HCEC 1CT (cell line): ENCODE measurements at regions not wholly inside any gene's neighbourhood (a gene's known extent, or its start where the extent isn't known, plus 50 kb on each side); places are given as distances from the start of the nearest gene placed in this dataset.

ENCODE experiments used
- DNase-seq: peaks from one replicate; pipeline ENCODE4 v3.0.0-alpha.2; 2017

DNA sequence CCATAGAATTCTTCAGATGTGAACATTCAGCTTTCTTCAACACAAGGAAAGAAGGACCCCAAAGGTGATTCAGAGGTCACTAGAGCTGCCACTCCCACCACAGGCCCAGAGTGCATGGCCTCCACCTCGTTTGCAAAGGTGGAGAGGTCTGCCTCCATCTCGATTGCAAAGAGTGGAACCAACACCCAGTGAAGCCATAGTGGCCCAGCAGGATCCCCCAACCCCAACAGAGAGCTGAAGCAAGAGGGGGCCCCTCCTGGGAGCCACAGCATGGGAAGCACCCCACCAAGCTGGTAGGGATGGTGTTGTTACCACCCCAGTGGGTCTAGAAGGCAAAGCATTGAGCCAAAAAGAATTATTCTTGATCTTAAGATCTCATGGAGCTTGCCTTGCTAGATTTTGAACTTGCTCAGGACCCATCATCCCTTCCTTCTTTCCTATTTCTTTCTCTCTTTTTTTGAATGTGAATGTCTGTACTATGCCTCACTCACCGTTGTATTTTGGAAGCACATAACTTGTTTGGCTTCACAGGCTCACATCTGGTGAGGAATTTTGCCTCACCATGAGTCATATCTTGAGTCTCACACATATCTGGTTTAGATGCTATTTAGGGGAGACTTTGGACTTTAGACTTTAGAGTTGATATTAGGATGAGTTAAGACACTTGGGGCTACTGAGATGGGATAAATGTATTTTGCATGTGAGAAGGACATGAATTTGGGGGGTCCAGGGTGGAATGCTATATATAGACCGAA lies 119.2 kb downstream of the ANKRD60 start:
- peak; percentile 2 for DNase-seq

DNA sequence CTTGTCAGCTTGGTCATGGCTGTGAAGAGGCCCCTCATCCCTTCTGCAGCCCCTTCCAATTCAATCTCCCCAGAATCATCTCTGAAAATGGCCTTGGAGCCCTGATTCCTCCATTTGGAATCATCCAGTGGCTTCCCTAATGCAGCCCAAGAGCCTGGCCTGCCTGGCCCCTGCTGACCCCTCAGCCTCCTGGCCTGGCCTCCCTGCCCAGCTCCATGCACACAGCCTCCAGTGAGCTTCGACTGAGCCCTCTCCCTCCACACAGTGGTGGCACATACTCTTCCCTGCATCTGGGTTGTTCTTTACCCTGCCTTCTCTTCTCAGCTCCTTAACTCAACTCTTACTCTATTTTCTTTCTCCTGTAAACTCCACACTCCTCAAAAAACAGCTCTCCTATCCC lies 120.9 kb downstream of the ANKRD60 start:
- no peak for DNase-seq

DNA sequence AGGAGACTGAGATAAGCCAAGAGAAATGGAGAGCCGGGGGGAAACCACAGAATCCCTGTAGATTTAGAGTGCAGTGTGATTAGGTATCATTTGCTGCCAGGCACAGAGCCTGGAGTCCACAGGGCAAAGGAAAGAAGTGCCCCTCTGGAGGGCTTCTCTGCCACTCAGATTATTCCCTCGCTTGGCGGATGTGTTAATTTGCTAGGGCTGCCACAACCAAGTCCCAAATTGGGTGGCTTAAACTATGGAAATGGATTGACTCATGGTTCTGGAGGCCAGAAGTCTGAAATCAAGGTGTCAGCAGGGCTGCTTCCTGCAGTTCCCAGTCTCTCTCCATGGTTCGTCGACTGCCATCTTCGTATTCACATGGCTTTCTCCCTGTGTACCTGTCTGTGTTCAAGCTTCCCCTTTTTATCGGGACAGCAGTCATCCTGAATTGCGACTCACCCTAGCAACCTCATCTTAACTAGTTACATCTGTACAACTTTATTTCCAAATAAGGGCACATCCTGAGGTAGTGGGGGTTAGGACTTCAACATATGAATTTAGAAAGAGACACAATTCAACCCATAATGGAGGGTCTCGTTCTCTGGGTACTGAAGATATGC lies 122.2 kb downstream of the ANKRD60 start:
- no peak for DNase-seq

- no peak for DNase-seq
Measured at GRCh38 chr20:58103961-58104360, 124.5 kb downstream of the ANKRD60 start.

DNA sequence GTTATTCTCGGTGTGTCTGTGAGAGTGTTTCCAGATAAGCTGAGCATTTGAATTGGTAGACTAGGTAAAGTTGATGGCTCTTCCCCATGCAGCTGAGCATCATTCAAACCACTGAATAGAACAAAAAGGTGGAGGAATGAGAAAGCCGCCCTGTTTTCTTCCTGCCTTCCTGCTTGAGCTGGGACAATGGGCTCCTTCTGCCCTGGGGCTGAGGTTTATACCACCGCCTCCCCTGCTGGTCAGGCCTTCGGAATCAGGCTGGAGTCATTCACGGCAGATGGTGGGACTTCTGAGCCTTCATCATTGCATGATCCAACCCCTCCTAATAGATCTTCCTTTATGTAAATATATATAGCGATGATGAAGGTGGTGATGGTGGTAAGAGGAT lies 124.9 kb downstream of the ANKRD60 start:
- DNase-seq = no peak

- no peak for DNase-seq
Measured at GRCh38 chr20:58102744-58103516, 125.5 kb downstream of the ANKRD60 start.

DNA sequence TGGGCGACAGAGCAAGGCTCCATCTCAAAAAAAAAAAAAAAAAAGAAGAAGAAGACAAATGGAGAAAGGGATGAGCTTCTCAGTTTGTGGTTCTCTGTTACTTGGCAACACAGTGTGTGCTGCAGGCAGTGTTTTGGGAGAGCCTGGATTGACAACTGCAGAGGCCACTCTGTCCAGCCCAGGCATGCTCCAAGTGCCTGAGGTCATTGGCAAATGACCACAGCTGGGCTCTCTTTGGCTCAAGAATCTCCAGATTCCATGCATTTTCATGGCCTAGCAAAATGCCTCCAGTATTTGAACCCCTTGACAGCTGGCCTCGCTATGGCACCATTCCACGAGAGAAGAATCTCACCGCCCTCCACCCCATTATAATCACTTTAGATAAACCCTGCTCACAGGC lies 126.2 kb downstream of the ANKRD60 start:
- DNase-seq = no peak

DNA sequence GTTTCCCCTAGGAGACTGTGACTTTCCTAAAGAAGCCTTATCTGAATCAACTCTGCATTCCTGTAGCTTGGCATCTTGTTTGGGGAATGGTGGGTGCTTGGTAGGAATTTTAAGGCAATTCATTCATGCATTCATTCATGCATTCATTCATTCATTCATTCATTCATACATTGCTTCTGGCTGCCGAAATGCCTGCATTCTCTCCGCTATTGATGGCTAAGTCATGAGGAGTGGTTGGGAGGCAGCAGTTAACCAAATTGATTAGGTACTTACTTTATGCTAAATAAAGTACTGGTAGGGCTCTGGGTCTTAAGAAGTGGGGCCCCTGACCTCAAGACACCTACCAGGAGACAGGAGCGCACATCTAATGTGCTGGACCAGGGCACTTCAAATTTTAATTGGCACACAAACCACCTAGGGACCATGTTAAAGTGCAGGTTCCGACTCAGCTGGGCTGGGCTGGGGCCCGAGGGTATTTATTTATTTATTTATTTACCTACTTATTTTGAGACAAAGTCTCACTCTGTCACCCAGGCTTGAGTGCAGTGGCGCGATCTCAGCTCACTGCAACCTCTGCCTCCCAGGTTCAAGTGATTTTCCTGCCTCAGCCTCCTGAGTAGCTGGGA lies 127.6 kb downstream of the ANKRD60 start:
- DNase-seq = no peak

DNA sequence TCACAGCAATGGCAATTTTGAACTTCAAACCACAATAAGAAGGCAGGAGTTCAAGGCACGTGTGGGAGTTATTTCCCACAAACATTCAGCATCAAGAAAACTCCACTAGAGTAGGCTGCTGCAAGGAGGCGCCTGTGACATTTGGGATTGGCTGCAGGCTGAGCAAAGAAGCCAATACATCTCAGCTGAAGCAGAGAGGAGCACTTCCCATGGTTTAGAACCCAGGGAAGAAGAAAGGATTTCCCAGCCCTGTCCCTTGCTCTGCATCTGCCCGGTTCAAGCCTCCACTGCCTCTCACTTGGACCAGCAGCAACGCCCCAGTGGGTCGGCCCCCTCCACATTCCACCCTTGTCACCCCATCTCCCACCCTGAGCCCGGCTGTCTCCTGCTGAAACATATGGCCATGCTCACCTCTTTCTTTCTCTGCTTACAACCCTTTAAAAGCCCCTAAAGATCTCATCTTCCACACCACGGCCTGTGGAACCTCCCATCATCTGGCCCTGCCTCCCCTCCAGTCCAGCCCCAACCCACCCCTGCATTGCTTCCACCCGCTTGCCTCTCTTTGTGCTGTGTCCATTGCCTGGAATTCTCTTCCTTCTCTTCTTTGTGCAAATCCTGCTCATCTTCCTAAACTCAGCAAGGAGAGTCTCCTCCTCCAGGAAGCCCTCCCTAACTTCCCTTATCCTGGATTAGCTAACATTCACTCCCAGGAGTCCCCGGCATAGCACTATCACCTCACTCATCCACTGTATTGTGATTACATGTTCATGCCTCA lies 128.3 kb downstream of the ANKRD60 start:
- DNase-seq = no peak

DNA sequence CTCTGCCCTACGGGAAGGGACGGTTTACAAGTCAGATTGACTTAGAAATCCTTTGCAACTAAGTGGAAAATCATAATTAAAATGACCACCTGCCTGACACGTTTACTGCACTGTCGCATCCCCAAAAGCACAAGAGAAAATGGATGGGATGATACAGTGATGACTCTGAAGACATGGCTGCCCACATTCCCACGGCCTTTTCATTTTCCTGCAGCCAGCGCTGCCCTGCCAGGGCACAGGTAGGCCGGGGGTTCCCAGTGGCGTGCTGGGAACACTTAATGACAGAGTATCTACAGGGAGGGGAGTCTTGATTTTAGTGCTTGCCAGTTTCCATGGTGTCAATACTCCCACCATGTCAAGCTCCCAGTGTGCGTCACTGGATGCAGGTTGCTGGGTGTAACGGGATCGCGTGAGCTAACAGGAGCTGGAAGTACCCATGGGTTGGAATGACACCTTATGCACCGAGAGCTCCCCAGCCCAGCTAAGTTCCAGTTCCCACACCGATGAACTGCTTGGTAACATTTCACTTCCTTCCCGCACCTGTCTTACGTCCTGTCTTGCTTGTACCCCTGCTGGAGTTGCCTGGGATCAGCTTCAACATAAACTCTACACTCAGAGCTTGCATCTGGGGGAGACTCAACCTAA lies 129.0 kb downstream of the ANKRD60 start:
- no peak for DNase-seq

- no peak for DNase-seq
Measured at GRCh38 chr20:58098571-58098970, 129.9 kb downstream of the ANKRD60 start.

- no peak for DNase-seq
Measured at GRCh38 chr20:58097943-58098342, 130.5 kb downstream of the ANKRD60 start.

DNA sequence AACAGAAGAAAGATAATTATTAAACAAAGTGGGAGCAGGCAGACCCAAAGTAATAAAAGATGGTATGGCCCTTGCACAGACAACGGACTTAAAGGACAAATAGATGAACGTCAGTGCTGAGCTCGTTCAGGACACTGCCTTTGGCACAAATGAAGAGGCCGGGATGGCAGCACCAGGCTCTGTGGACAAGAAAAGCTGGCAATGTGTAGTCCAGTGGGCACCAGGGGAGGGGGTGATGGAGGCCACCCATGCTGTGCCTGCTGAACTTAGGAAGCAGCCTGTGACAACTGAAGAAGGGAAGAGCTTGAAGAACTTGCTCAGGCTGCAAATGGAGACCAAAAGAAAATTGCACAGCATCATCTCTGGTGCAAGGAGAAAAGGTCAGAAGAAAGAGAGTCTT lies 131.0 kb downstream of the ANKRD60 start:
- no peak for DNase-seq

DNA sequence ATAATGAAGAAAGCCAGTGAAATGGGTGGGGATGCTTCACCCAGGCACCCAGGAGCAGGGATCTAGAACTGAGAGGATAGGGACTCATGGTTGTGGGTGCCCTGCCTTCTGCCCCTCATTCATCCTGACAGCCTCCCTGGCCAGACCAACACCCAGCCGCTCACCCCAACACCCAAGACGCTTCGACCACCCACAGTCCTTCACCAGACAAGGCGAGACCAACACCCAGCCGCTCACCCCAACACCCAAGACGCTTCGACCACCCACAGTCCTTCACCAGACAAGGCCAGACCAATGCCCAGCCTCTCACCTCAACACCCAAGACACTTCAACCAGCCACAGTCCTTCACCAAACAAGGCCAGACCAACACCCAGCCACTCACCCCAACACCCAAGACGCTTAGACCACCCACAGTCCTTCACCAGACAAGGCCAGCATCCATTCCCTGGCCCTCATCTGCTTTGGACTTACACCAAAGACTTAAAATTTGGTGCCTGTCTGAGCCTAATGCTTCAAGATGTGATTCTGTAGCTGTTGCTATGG lies 131.5 kb downstream of the ANKRD60 start:
- no peak for DNase-seq

- no peak for DNase-seq
Measured at GRCh38 chr20:58094698-58095097, 133.8 kb downstream of the ANKRD60 start.

DNA sequence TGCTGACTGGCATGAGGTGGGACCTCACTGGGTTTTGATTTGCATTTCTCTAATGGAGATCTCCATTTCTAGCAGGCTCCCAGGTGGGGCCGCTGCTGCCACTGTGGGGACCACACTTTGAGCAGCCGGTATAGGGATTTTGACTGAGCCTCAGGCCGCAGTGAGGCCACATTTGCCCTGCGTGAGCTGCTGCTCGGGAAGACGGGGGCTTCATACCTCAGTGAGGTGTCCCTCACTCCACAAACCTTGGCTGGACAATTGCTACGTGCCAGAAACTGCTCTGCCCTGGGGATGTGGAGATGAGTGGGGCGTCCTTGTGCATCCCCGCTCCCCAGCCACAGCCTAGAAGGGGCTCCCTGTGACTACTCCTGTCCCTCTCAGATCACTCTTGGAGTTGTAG lies 134.3 kb downstream of the ANKRD60 start:
- DNase-seq = no peak

DNA sequence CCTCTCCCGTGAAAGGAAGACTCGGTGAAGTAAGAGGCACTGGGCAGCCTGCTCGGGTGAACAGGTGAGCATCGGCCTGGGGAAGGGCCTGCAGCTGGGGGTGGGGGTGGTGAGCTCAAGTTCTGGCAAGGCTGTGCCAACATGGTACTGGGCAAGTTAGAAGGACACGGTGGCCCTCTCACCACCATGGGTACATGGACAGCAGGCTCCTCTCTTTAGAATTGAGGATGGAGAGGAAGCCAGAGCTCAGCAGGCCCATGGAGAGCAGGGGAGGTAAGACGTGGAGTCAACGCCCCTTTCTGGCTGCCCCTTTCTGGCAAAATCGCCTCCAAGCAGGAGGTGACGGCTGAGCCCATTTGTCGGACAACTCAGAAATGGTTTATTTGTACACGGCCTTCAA lies 135.6 kb downstream of the ANKRD60 start:
- no peak for DNase-seq

DNA sequence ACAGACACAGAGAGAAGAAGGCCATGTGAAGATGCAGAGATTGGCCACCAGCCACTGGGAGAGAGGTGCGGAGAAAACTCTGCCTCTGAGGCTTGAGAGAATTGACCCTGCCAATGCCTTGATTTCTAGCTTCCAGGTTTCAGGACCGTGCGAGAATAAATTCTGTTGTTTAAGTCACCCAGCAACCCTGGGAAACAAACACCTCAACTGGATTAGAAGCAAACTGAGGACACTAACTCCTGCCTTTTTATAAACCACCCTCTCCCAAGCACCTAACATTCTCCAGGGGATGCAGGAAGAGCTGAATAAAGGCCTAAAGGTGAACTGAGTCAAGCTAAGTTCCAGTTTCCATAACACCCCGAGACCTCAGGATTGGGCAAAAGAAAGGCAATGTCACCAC lies 136.1 kb downstream of the ANKRD60 start:
- DNase-seq = no peak

GRCh38 chr20:58091810-58092209 lies 136.6 kb downstream of the ANKRD60 start:
- DNase-seq = no peak

GRCh38 chr20:58090161-58090560 lies 138.3 kb downstream of the ANKRD60 start:
- DNase-seq = no peak

DNA sequence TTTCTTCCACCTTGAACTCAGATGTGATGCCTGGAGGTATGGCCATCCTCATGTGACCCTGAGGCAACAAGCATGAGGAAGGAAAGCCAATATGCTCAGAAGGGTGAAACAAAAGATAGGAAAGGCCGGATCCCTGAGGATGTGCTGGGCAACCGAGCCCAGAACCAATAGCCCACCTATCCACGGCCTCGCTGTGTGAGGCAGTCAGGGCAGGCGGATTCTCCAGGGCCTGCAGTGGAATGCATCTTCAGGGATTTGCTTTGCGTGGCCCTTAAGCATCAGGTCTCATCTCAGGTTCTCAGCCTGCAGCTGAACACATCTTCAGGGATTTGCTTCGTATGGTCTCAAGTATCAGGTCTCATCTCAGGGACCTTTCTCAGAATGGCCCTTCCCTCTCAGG lies 139.8 kb downstream of the ANKRD60 start:
- DNase-seq = no peak

- DNase-seq = no peak
Measured at GRCh38 chr20:58088105-58088504, 140.3 kb downstream of the ANKRD60 start.
